KMS-11 (cell line): ENCODE measurements at regions not wholly inside any gene's neighbourhood (a gene's known extent, or its start where the extent isn't known, plus 50 kb on each side); places are given as distances from the start of the nearest gene placed in this dataset.

Experiments
- H2AFZ ChIP-seq: fragments of 200-600 bp; sonication (generic); 2 replicates; pipeline ENCODE4 v1.6.1; 2016; ENCODE audit warnings: antibody characterized with exemption, mixed run types, low read depth
- H3K27ac ChIP-seq: fragments of 200-600 bp; sonication (generic); 2 replicates; pipeline ENCODE4 v1.6.1; 2016; ENCODE audit warnings: mild to moderate bottlenecking, mixed run types
- H3K27me3 ChIP-seq: fragments of 200-600 bp; sonication (generic); 2 replicates; pipeline ENCODE4 v1.6.1; 2017; ENCODE audit warnings: mild to moderate bottlenecking, low read depth, mixed run types, moderate library complexity; ENCODE audit not compliant: insufficient read depth
- H3K36me3 ChIP-seq: fragments of 200-600 bp; sonication (generic); 2 replicates; pipeline ENCODE4 v1.6.1; 2017; ENCODE audit warnings: mild to moderate bottlenecking, mixed run types; ENCODE audit not compliant: insufficient read depth
- H3K4me1 ChIP-seq: fragments of 200-600 bp; sonication (generic); 2 replicates; pipeline ENCODE4 v1.6.1; 2016; ENCODE audit warnings: mild to moderate bottlenecking, low read depth, mixed run types; ENCODE audit not compliant: poor library complexity, severe bottlenecking
- H3K4me2 ChIP-seq: fragments of 200-600 bp; sonication (generic); 2 replicates; pipeline ENCODE4 v1.7.0; 2016; ENCODE audit warnings: mild to moderate bottlenecking, mixed run types
- H3K4me3 ChIP-seq: fragments of 200-600 bp; sonication (generic); IDR thresholded peaks from 2 replicates; pipeline ENCODE4 v1.6.1; 2017; ENCODE audit warnings: low read depth, low read length, mixed read lengths; ENCODE audit not compliant: insufficient read depth
- H3K79me2 ChIP-seq: fragments of 200-600 bp; sonication (generic); 2 replicates; pipeline ENCODE4 v1.6.1; 2016; ENCODE audit warnings: low read depth, mixed run types; ENCODE audit not compliant: insufficient read depth
- H3K9ac ChIP-seq: fragments of 200-600 bp; sonication (generic); 2 replicates; pipeline ENCODE4 v1.6.1; 2016; ENCODE audit warnings: mild to moderate bottlenecking, mixed run types
- H4K20me1 ChIP-seq: fragments of 200-600 bp; sonication (generic); 2 replicates; pipeline ENCODE4 v1.6.1; 2016; ENCODE audit warnings: mild to moderate bottlenecking, mixed run types; ENCODE audit not compliant: insufficient read depth
- CTCF ChIP-seq: fragments of 200-600 bp; sonication (generic); conservative IDR thresholded peaks from 2 replicates; pipeline ENCODE4 v1.6.1; 2017; ENCODE audit warnings: low read depth, mild to moderate bottlenecking, antibody characterized with exemption, low read length, moderate library complexity, mixed read lengths

GRCh38 chr3:167188592-167188991 is 191.5 kb downstream of the ZBBX start:
- Histone ChIP-seq H3K27ac (no peak overlapping the region), H3K4me1 (no peaks in the 10 kb centered on the region), H3K36me3 (no peaks in the 10 kb centered on the region), H3K4me2 (no peak overlapping the region), H3K9ac (no peak overlapping the region), H2AFZ (no peak overlapping the region), H3K79me2 (no peaks in the 10 kb centered on the region), H3K27me3 (no peaks in the 10 kb centered on the region), H3K4me3 (no peak overlapping the region), H4K20me1 (no peaks in the 10 kb centered on the region)
- TF ChIP-seq CTCF, result no peak

GRCh38 chr3:167187221-167187620 is 192.9 kb downstream of the ZBBX start:
- H3K36me3 ChIP-seq, result no peaks in the 10 kb centered on the region
- no peaks in the 10 kb centered on the region for H3K27me3 ChIP-seq
- no peak for TF ChIP-seq CTCF
- H3K9ac ChIP-seq, result no peak overlapping the region
- H3K79me2 ChIP-seq, result no peaks in the 10 kb centered on the region
- H3K4me3 ChIP-seq, result no peak overlapping the region
- H3K4me1 ChIP-seq, result no peaks in the 10 kb centered on the region
- no peak overlapping the region for H2AFZ ChIP-seq
- no peak overlapping the region for H3K27ac ChIP-seq
- no peaks in the 10 kb centered on the region for H4K20me1 ChIP-seq
- H3K4me2 ChIP-seq, result no peak overlapping the region

GRCh38 chr3:167184511-167184910 is 195.6 kb downstream of the ZBBX start:
- no peaks in the 10 kb centered on the region for H3K27me3 ChIP-seq
- no peaks in the 10 kb centered on the region for H3K79me2 ChIP-seq
- no peak overlapping the region for H2AFZ ChIP-seq
- H4K20me1 ChIP-seq, result no peaks in the 10 kb centered on the region
- H3K4me3 ChIP-seq, result no peak overlapping the region
- H3K4me1 ChIP-seq, result no peaks in the 10 kb centered on the region
- no peak overlapping the region for H3K9ac ChIP-seq
- H3K36me3 ChIP-seq, result no peaks in the 10 kb centered on the region
- no peak overlapping the region for H3K27ac ChIP-seq
- TF ChIP-seq CTCF, result no peak
- no peak overlapping the region for H3K4me2 ChIP-seq

GRCh38 chr3:167172377-167172776 is 207.7 kb downstream of the ZBBX start:
- Histone ChIP-seq H3K4me3 (no peak overlapping the region), H3K36me3 (no peaks in the 10 kb centered on the region), H4K20me1 (no peaks in the 10 kb centered on the region), H3K4me1 (no peaks in the 10 kb centered on the region), H2AFZ (no peak overlapping the region), H3K27me3 (no peaks in the 10 kb centered on the region), H3K27ac (no peak overlapping the region), H3K4me2 (no peak overlapping the region), H3K9ac (no peak overlapping the region), H3K79me2 (no peaks in the 10 kb centered on the region)
- no peak for TF ChIP-seq CTCF

GRCh38 chr3:167167491-167167890 is 212.6 kb downstream of the ZBBX start:
- Histone ChIP-seq H3K4me3 (no peak overlapping the region), H3K9ac (no peak overlapping the region), H3K4me2 (no peak overlapping the region), H3K79me2 (no peaks in the 10 kb centered on the region), H4K20me1 (no peaks in the 10 kb centered on the region), H2AFZ (no peak overlapping the region), H3K36me3 (no peaks in the 10 kb centered on the region), H3K27ac (no peak overlapping the region), H3K27me3 (no peaks in the 10 kb centered on the region), H3K4me1 (no peaks in the 10 kb centered on the region)
- TF ChIP-seq CTCF, result no peak
